ENCODE measurements at regions not wholly inside any gene's neighbourhood (a gene's known extent, or its start where the extent isn't known, plus 50 kb on each side); places are given as distances from the start of the nearest gene placed in this dataset.

- DNase-seq (ENCODE audit: low read depth, low spot score) (no peak), ATAC-seq (no peak)
- H3K4me3 ChIP-seq (ENCODE audit: low read depth in 2 of 2, low read length in 2 of 2), result no peak overlapping the region
- no TSS peak for BruUV-seq (replicated peaks)
- H3K27ac ChIP-seq (ENCODE audit: low read length), result no peak overlapping the region
- CTCF ChIA-PET, result no interaction called here
- intact Hi-C loops (cut with micrococcal nuclease; ENCODE audit: unreplicated experiment), result no loop called here
- no peaks in the 10 kb centered on the region; the same call in 1 of the 2 replicates for H3K27me3 ChIP-seq (ENCODE audit: control insufficient read depth, insufficient read depth, low read length)
- TF ChIP-seq TCF7L2 (IDR thresholded peaks at IDR 0.05; ENCODE audit: low read depth, low read length), result no peak
- TF ChIP-seq CTCF (IDR thresholded peaks at IDR 0.05), result no peak
- TF ChIP-seq POLR2AphosphoS5 (IDR thresholded peaks at IDR 0.05; ENCODE audit: low read depth, low read length), result no peak
- no peak for TF ChIP-seq SIN3A (IDR thresholded peaks at IDR 0.05; ENCODE audit: borderline replicate concordance, insufficient read depth, low read depth, low read length)
- no peak for TF ChIP-seq REST (IDR thresholded peaks at IDR 0.05; ENCODE audit: insufficient read depth in 1 of 2, low read depth in 2 of 2, low read length in 1 of 2)
- POLR2A ChIA-PET, result no interaction called here
- H3K9me3 ChIP-seq (ENCODE audit: control insufficient read depth, insufficient read depth, low read depth, low read length), result no peaks in the 10 kb centered on the region
- no peaks in the 10 kb centered on the region for H3K36me3 ChIP-seq (ENCODE audit: control insufficient read depth, insufficient read depth, low read length)
- H3K4me1 ChIP-seq (ENCODE audit: control insufficient read depth, insufficient read depth, low read length), result no peaks in the 10 kb centered on the region
- in situ Hi-C loops (cut with HindIII; ENCODE audit: low pct_unique_long_range_greater_than_20kb, low sequenced_read_pairs), result no loop called here
Observed at GRCh38 chr10:120022357-120022756, 129.8 kb downstream of the SEC23IP start.

DNA sequence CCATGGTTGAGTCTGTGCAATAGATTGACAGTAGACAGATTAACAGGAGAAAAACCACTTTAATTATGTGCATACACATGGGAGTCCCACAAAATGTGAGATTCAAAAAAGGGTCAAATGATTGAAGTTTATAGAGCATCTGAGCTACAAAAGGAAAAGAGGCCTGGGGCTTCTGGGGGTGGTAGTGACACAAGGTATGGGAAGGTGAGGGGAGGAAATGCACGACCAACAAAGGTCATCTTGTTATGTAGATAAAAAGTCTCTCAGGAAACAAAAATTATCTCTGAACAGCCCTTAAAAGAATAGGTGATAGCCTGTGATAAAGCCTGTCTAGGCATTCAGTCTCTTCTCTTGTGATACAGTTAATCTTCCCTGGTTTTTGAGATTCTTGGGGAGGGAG lies 141.7 kb downstream of the SEC23IP start:
- Histone ChIP-seq H3K27ac (ENCODE audit: low read length) (no peak overlapping the region), H3K27me3 (ENCODE audit: control insufficient read depth, insufficient read depth, low read length) (no peaks in the 10 kb centered on the region; the same call in 1 of the 2 replicates), H3K4me1 (ENCODE audit: control insufficient read depth, insufficient read depth, low read length) (no peaks in the 10 kb centered on the region), H3K4me3 (ENCODE audit: low read depth in 2 of 2, low read length in 2 of 2) (no peak overlapping the region), H3K36me3 (ENCODE audit: control insufficient read depth, insufficient read depth, low read length) (no peaks in the 10 kb centered on the region), H3K9me3 (ENCODE audit: control insufficient read depth, insufficient read depth, low read depth, low read length) (no peaks in the 10 kb centered on the region)
- in situ Hi-C loops (cut with HindIII; ENCODE audit: low pct_unique_long_range_greater_than_20kb, low sequenced_read_pairs), result no loop called here
- DNase-seq (ENCODE audit: low read depth, low spot score) (no peak), ATAC-seq (no peak)
- BruUV-seq (replicated peaks), result no TSS peak
- TF ChIP-seq TCF7L2 (IDR thresholded peaks at IDR 0.05; ENCODE audit: low read depth, low read length) (no peak), CTCF (IDR thresholded peaks at IDR 0.05) (no peak), REST (IDR thresholded peaks at IDR 0.05; ENCODE audit: insufficient read depth in 1 of 2, low read depth in 2 of 2, low read length in 1 of 2) (no peak), SIN3A (IDR thresholded peaks at IDR 0.05; ENCODE audit: borderline replicate concordance, insufficient read depth, low read depth, low read length) (no peak), POLR2AphosphoS5 (IDR thresholded peaks at IDR 0.05; ENCODE audit: low read depth, low read length) (no peak)
- ChIA-PET CTCF (no interaction called here), POLR2A (no interaction called here)
- intact Hi-C loops (cut with micrococcal nuclease; ENCODE audit: unreplicated experiment), result no loop called here
